Loucy (cell line): ENCODE measurements at regions not wholly inside any gene's neighbourhood (a gene's known extent, or its start where the extent isn't known, plus 50 kb on each side); places are given as distances from the start of the nearest gene placed in this dataset.

Experiments
- H2AFZ ChIP-seq: fragments of 200-600 bp; sonication (generic); 2 replicates; pipeline ENCODE4 v1.6.0; 2016; ENCODE audit warnings: antibody characterized with exemption, mild to moderate bottlenecking, low read length, moderate library complexity
- H3F3A ChIP-seq: fragments of 200-600 bp; 2 replicates; pipeline ENCODE4 v1.6.0; 2016; ENCODE audit warnings: antibody characterized with exemption, low read depth, mild to moderate bottlenecking
- H3K27me3 ChIP-seq: fragments of 200-600 bp; sonication (generic); 2 replicates; pipeline ENCODE4 v1.6.1; 2014; ENCODE audit warnings: low read length, mild to moderate bottlenecking; ENCODE audit not compliant: insufficient read depth, poor library complexity, severe bottlenecking
- H3K36me3 ChIP-seq: fragments of 200-600 bp; sonication (generic); 2 replicates; pipeline ENCODE4 v1.6.1; 2016; ENCODE audit warnings: low read length; ENCODE audit not compliant: insufficient read depth
- H3K4me1 ChIP-seq: fragments of 200-600 bp; sonication (generic); 2 replicates; pipeline ENCODE4 v1.5.1; 2014; ENCODE audit warnings: low read length, mild to moderate bottlenecking; ENCODE audit not compliant: insufficient read depth, poor library complexity, severe bottlenecking
- H3K4me2 ChIP-seq: fragments of 200-600 bp; sonication (generic); 2 replicates; pipeline ENCODE4 v1.6.0; 2014; ENCODE audit warnings: antibody characterized with exemption, low read length, low read depth, mild to moderate bottlenecking; ENCODE audit not compliant: poor library complexity, severe bottlenecking
- H3K4me3 ChIP-seq: fragments of 200-600 bp; sonication (generic); 2 replicates; pipeline ENCODE4 v1.5.1; 2014; ENCODE audit warnings: low read length, mild to moderate bottlenecking, mixed read lengths; ENCODE audit not compliant: poor library complexity, severe bottlenecking
- H3K79me2 ChIP-seq: fragments of 200-600 bp; sonication (generic); 2 replicates; pipeline ENCODE4 v1.6.1; 2014; ENCODE audit warnings: low read length; ENCODE audit not compliant: insufficient read depth
- H3K9ac ChIP-seq: fragments of 200-600 bp; sonication (generic); 2 replicates; pipeline ENCODE4 v1.6.0; 2014; ENCODE audit warnings: mild to moderate bottlenecking, low read depth, low read length, moderate library complexity; ENCODE audit not compliant: poor library complexity, severe bottlenecking
- H3K9me2 ChIP-seq: fragments of 200-600 bp; sonication (generic); replicated peaks from 2 replicates; pipeline ENCODE4 v1.6.1; 2016; ENCODE audit warnings: low read depth, low read length, mixed read lengths
- H3K9me3 ChIP-seq: fragments of 200-600 bp; sonication (generic); 2 replicates; pipeline ENCODE4 v1.6.1; 2014; ENCODE audit warnings: mild to moderate bottlenecking, antibody characterized with exemption, low read length, low read depth; ENCODE audit not compliant: insufficient read depth
- H4K20me1 ChIP-seq: fragments of 200-600 bp; sonication (generic); 2 replicates; pipeline ENCODE4 v1.6.0; 2014; ENCODE audit warnings: antibody characterized with exemption, low read length, mild to moderate bottlenecking; ENCODE audit not compliant: insufficient read depth, poor library complexity, severe bottlenecking
- EZH2phosphoT487 ChIP-seq: fragments of 200-600 bp; IDR thresholded peaks from 2 replicates; pipeline ENCODE4 v1.6.1; 2018; ENCODE audit warnings: antibody characterized with exemption, mild to moderate bottlenecking, moderate library complexity, borderline replicate concordance
- TF ChIP-seq, protein P1 (sequence below): fragments of 200-600 bp; sonication (generic); conservative IDR thresholded peaks from 2 replicates; pipeline ENCODE4 v1.5.1; 2014; ENCODE audit warnings: mild to moderate bottlenecking, antibody characterized with exemption, low read length

GRCh38 chr6:1544603-1545002 lies 65.1 kb upstream of the FOXC1 start:
- Histone ChIP-seq H3K9me3 (peaks cover 8% of the 10 kb centered on the region; the same call in 1 of the 2 replicates), H3F3A (no peaks in the 10 kb centered on the region), H3K4me2 (no peak overlapping the region), H3K4me1 (no peaks in the 10 kb centered on the region), H3K36me3 (no peaks in the 10 kb centered on the region), H3K9ac (no peak overlapping the region), H3K27me3 (no peaks in the 10 kb centered on the region), H4K20me1 (no peaks in the 10 kb centered on the region), H2AFZ (no peak overlapping the region), H3K4me3 (no peak overlapping the region), H3K79me2 (no peaks in the 10 kb centered on the region), H3K9me2 (no peaks in the 10 kb centered on the region)
- TF ChIP-seq, protein P1, sequence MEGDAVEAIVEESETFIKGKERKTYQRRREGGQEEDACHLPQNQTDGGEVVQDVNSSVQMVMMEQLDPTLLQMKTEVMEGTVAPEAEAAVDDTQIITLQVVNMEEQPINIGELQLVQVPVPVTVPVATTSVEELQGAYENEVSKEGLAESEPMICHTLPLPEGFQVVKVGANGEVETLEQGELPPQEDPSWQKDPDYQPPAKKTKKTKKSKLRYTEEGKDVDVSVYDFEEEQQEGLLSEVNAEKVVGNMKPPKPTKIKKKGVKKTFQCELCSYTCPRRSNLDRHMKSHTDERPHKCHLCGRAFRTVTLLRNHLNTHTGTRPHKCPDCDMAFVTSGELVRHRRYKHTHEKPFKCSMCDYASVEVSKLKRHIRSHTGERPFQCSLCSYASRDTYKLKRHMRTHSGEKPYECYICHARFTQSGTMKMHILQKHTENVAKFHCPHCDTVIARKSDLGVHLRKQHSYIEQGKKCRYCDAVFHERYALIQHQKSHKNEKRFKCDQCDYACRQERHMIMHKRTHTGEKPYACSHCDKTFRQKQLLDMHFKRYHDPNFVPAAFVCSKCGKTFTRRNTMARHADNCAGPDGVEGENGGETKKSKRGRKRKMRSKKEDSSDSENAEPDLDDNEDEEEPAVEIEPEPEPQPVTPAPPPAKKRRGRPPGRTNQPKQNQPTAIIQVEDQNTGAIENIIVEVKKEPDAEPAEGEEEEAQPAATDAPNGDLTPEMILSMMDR, result no peak
- TF ChIP-seq EZH2phosphoT487, result no peak

DNA sequence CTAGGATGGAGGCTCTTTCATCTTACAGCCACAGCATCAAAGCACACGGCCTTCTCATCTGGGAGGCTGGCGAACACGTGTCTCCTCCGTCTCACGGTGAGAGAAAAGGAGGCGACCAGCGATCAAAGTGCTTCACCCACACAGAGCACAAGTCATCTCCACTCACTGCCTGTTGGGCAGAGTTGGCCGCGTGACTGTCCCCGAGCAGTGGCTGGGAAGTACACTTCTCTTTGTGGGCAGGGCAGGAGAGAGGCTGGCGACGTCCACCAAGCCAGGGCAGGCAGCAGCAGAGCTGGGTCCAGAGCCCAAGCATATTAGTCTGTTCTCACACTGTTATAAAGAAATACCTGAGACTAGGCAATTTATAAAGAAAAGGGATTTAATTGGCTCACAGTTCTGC lies 64.1 kb upstream of the FOXC1 start:
- Histone ChIP-seq H3K9ac (no peak overlapping the region), H3K9me2 (no peaks in the 10 kb centered on the region), H3K9me3 (peaks cover 8% of the 10 kb centered on the region; the same call in 1 of the 2 replicates), H3K4me1 (no peaks in the 10 kb centered on the region), H3K79me2 (no peaks in the 10 kb centered on the region), H4K20me1 (no peaks in the 10 kb centered on the region), H3K4me2 (no peak overlapping the region), H3K4me3 (no peak overlapping the region), H3K36me3 (no peaks in the 10 kb centered on the region), H2AFZ (no peak overlapping the region), H3F3A (no peaks in the 10 kb centered on the region), H3K27me3 (no peaks in the 10 kb centered on the region)
- TF ChIP-seq, protein P1, result no peak
- no peak for TF ChIP-seq EZH2phosphoT487

GRCh38 chr6:1547785-1548184 lies 61.9 kb upstream of the FOXC1 start:
- Histone ChIP-seq H3K79me2 (no peaks in the 10 kb centered on the region), H3K9me2 (no peaks in the 10 kb centered on the region), H3K27me3 (no peaks in the 10 kb centered on the region), H3K4me1 (peaks cover 2% of the 10 kb centered on the region), H2AFZ (no peak overlapping the region), H3K4me2 (no peak overlapping the region), H3K36me3 (no peaks in the 10 kb centered on the region), H3F3A (no peaks in the 10 kb centered on the region), H4K20me1 (no peaks in the 10 kb centered on the region), H3K4me3 (no peak overlapping the region), H3K9me3 (peaks cover 8% of the 10 kb centered on the region; the same call in 1 of the 2 replicates), H3K9ac (no peak overlapping the region)
- TF ChIP-seq, protein P1, result no peak
- TF ChIP-seq EZH2phosphoT487, result no peak
